NCI-H2081 (cell line): ENCODE measurements at regions not wholly inside any gene's neighbourhood (a gene's known extent, or its start where the extent isn't known, plus 50 kb on each side); places are given as distances from the start of the nearest gene placed in this dataset.

Source experiments
- DNase-seq, 2 experiments: peaks; one replicate each; lab custom pipeline; 2025; lab: John Stamatoyannopoulos, UW

DNA sequence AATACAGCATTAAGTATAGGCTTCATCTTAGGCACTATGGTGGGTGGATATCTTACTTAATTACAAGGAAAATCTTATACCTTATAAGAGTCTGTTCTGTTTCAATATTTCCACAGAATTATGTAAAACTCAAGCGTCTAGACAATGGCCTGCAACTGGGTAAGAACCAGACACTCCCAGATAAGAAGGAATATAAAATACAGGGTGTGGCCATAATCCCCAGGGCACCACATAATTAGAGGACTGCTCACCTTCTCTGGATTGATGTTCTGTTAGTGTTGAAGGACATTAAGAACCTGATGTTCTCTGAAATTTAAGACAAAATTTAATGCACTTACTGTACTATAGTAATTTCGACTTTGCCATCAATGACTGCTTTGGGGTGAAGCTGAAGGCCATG, 198.2 kb upstream of the ARSJ start:
- no peak for DNase-seq

- no peak for DNase-seq
Observed at GRCh38 chr4:114178392-114178791, 198.9 kb upstream of the ARSJ start.

DNA sequence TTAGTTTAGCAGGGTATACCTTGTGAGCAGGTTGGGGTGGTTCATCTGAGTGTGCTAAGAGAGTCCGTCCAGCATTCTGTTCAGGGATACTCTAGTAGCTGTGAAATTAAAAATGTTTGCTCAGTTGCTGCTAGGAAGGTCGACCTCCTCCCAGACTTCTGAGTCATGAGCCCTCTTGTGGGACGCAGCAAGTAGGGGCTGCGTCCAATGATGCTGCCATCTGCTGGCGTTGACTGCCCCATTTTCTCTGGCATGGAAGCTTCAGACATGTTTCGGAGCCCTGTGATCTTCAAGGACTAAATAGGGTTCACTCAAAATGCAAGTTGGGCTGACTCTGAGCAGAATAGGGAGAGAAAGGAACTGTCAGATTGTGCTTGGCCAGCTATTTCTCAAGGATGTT, 201.0 kb upstream of the ARSJ start:
- DNase-seq: no peak

DNA sequence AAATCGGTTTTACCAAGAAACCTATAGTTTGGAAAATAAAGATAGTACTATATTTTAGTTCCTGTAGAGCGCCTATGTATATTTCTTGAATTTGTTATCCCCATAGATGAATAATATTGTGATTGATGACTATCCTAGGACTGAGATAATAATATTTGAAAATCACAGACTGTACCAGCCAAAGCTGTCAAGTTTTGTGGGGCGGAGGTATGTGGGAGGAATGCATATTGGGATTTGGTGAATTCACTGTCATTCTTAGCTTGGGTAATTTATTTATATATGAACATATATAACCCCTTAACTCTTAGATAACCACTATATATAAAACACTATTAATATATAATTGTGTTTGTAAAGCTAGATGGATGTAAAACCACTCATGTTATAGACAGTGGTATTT, 205.5 kb upstream of the ARSJ start:
- DNase-seq: no peak

GRCh38 chr4:114187592-114187991, 208.1 kb upstream of the ARSJ start:
- no peak for DNase-seq

DNA sequence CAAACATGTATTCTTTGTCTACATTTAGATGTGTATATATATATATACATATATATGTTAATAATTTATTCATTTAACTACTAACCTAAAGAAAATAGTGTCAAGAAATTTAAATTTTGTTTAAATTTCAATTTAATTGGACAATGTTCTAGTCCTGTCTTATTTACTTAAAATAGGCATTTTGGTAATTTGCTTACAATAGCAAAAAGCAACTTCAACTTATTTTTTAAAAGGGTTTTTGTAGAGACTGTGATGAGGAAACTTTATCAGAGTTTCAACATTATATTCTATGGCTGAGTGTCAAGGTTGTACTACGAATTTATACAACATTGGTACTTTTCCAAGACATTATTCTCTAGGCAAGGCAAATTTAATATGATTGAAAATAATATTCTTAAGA, 212.0 kb upstream of the ARSJ start:
- DNase-seq: no peak

GRCh38 chr4:114192854-114193253, 213.4 kb upstream of the ARSJ start:
- no peak for DNase-seq

- no peak for DNase-seq
Observed at GRCh38 chr4:114193624-114194399, 214.4 kb upstream of the ARSJ start.

- DNase-seq: no peak
Observed at GRCh38 chr4:114196606-114197005, 217.2 kb upstream of the ARSJ start.

- no peak for DNase-seq
Observed at GRCh38 chr4:114200026-114200425, 220.6 kb upstream of the ARSJ start.

DNA sequence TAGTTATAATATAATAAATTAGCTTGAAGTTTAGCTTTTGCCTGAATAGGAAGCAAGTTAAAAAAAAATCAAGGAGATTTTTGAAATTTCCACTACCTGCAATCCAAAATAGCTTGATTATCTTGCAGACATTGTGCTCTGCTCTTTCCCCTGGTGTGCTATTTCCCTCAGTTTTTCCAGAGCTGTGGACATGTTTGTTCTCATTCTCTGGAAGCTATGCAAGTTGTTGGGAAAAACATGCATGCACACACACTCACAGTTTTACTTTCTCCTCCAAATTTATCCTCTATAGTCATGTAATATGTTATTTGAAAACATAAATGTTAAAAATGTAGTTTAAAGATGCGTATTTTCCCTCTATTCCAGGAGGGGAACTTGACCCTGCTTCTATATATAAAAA, 225.8 kb upstream of the ARSJ start:
- DNase-seq: no peak

DNA sequence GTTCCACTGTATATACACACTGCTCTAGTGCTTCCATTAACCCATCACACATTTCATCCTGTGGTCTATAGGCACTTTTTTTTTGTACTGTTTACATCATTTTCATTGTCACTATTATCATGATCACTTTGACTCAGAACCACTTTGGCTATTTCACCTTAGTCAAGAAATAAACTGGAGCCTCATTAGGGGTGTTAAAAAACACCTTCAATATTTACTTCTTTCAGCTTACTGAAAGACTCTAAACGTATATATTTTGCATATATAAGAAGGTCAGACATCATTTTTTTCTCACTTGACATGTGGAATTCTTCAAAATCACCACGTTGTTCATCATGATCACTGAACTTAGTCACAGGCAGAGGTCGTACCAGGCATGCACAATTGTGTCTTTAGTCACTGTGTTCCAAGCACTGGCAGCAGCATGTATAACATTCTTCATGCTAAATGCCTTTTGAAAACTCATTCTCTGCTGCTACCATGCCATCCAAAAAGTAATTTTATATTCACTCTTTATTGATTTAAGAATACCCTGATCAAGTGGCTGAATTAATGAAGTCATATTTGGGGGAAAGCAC, 229.2 kb upstream of the ARSJ start:
- no peak for DNase-seq

DNA sequence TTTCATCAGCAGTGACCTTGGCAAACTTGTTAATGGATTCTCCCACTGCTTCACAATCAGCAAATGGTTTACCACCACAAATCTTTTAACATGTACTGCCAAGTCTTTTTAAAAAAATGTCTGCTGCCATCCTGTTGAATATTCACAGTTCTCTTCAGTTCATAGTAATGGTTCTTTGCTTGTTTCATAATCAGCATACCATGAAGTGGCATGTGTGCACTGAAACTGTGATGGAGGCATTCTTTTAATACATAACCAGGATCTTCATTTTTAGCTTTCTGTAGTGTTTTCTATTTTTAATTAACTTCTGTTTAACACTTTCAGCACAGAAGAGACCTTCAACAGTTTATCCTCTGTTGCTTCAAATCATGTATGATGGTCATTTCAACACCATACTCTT, 230.1 kb upstream of the ARSJ start:
- DNase-seq: no peak

DNA sequence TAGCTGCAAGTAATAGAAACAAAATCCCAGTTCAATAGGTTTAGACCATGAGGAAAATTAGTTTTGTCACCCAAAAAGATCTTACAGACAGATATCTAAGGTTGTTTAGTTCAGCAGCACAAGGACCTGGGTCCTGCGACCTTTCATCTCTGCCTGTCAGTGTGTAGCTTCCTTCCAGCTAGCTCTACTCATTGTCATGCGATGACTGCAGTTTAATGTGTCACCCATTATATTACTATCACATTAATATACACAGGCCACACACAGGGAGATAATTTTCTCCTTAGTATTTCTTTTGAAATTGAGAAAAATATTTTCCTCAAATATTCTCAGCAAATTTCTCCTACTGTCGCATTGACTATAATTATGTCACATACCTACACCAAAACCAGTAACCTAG, 232.1 kb upstream of the ARSJ start:
- DNase-seq: no peak

DNA sequence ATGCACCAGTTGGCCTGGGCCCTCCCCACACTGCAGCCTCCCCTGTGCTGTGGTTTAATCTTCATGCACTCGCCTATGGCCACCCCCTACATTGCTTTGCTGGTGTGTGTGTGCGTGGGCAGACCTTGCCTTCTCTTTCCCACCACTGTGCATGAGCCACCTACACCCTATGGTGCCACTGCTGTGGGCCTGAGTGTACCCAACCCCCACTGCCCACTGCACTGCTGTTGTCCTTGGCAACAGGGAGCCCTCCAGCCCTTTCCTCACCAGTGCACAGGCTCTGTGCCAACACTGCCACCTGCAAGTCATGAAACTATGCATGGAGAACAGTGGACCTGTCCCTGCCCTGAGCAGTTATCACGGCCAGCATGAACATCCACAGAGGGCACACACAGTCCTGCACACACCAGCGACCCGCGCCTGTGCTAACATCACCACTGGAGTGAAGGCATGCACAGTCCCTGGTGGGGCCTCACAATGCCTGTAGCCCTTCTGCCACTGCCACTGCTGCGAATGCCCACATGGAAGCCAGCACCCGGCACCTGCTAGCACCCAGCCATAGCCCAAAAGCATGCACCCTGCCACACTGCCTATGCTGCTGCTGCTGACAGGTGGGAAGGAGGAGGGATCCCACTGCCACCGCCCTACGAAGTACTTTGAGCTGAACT, 237.8 kb upstream of the ARSJ start:
- peak in 1 of 2 experiments; percentile 3 for DNase-seq

DNA sequence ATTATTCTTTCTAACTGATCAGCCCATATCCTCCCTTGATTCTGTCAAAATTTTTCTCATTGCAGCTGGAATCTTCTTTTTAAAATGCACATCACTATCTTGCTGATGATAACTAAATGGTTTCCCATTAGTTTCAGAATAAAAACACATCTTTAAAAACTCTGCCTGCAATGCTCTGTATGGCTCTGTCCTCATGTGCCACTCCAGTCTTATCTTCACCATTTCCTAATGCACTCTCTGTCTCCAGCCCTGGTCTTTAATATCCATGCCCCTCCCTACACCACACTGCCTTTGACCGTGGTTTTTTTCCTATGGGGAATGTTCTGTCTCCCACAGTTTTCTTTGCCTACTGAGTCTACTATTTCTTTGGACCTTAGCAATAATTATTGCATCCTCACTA, 244.1 kb upstream of the ARSJ start:
- DNase-seq: no peak

DNA sequence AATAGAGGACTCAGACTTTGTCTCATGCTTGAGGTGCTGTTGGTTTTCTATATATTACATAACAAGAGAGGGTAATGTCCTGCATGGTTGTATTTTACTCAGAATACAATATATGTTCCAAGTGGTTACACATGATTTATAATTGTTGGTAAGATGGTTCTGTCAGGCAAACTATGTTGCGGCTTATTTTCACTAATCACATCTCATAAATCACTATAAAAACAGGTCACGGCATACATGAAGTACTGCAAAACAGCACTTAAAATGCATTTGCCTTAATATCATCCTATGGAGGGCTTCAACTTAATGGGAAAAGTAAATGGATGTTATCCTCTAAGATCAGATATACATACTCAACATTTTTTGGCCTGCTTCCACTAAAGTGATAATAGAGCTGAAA, 246.0 kb upstream of the ARSJ start:
- no peak for DNase-seq

- DNase-seq: no peak
Observed at GRCh38 chr4:114226179-114226578, 246.7 kb upstream of the ARSJ start.

DNA sequence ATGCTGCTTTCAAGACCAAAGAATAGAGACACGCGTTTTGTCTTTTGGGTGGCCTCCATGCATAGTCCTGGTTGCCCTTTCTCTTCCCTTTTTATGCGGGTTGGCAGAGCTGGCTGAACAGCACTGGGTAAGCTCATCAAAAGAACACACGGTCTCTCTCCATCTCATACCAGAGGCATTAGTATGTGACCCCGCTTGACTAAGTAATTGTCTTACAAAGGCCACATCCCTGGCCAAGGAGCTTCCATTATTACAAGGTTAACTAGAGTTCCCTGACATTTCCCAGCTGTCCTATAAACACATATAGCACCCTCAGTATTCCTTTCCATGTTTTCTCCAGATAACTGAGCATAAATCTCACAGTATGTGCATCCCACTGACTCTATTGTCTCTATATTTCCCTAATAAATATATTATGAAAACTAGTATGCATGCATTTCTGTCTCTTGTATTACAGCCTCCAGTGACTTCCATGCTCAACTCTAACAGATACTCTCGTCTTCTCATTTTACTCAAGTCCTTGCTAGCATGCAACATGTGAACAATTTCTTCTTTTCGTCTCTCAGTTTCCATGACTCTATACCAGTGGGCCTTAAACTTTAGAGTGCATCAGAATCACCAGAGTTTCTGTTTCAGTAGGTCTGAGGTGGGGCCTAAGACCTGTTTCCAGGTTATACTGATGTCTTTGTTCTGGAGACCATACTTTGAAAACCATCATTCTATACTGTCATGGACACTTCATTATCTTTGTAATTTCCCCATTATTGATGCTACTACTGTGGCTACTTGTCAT, 247.7 kb upstream of the ARSJ start:
- no peak for DNase-seq

DNA sequence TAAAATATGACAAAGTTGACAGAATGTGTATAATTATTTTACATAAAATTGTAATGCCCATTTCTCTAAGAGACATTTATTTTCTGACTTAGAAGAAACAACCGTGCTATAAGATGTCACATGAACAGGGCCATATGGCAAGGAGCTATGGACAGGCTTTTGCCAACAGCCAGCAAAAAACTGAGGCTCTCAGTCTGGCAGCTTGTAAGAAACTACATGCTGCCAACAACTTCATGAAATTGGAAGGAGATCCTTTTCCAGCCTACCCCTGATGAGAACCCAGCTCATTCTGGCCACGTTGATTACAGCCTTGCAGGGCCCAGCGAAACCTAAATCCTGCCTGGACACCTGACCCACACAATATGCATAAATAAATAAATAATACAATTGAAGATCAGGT, 250.3 kb upstream of the ARSJ start:
- no peak for DNase-seq

DNA sequence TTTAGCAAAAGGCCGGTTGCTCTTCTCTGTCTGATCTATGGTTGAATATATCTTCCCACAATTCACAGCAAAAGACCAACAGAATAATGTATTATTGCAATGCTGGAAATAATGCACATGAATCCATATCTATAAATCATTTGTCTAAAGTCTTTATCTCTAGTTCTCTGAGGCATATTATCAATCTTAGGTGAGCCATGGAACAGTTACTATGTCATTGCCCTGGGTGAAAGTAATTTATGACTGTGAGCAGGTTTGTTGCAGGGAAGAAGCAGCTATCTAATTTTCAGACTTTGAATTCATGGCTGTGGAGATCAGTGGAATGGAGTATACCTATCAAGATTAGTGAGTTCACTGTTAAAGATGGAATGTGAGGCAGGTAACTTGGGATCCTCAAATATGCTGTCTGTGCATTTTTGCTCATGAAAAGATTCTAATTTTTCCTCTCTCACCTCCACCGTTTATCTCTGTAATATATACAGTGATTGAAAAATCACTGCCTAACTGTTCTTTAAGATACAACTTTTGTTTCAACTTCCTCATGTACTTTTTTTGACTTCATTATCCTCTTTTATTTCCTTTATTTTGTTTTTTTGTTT, 256.8 kb upstream of the ARSJ start:
- no peak for DNase-seq

DNA sequence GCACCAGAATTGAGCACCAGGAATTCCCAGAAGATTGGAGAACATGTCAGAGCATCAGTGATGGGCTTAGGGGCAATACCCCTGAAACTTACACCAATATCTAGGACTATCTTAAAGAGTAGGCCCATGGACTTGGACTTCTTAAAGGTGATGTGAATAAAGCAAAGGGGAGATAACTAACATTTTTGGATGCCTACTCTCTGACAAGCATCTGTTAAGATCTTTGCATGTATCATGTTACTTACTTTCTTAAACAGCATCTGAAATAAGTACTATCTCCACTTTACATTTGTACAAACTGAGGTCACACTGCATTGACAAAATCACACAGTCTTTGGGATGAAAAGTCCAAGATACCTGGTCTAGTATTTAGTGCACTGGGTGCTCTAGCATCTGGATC, 258.6 kb upstream of the ARSJ start:
- no peak for DNase-seq
